KBM-7 (cell line): ENCODE measurements at regions not wholly inside any gene's neighbourhood (a gene's known extent, or its start where the extent isn't known, plus 50 kb on each side); places are given as distances from the start of the nearest gene placed in this dataset.

Source experiments
- DNase-seq: peaks from one replicate; pipeline ENCODE4 v3.0.0-alpha.2; 2015
- in situ Hi-C: fragments of 300-500 bp; cut with MboI; formaldehyde crosslinking; loops from 2 replicates; pipeline ENCODE4 v1.14.3; 2020; ENCODE audit warnings: low sequenced_read_pairs, low pct_unique_long_range_greater_than_20kb, mixed read lengths

DNA sequence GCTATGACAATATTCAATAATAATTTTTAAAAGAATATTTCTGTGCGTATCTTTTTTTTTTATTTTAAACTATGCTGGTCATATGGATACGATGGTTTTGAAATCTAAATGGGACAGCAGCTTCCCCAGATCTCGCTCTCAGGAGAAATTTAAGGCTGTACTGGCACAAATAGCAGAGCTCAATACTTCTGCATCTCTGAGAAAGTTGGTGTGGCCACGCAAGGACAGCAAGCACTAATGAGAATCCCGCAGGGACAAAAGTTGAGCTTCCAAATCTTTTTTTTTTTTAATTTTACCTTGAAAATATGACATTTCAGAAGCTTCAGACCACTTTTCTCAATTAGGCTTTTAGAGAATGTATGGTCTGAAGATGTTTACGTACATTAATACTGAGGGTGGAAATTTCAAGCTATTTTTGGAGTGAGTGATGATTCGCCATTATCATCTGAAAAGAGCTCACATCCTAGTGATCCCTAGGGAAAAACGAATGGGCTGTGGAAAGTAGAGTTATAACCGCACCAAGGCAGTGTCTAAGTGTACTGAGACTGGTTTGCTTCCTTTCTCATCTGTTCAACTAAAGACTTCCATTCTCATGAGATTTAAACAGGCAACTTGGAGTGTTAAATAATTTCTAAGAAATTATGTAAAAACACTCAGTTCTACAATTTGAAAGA, 840.0 kb downstream of the C6orf118 start:
- no peak for DNase-seq
- in situ Hi-C loops, result no loop called here

DNA sequence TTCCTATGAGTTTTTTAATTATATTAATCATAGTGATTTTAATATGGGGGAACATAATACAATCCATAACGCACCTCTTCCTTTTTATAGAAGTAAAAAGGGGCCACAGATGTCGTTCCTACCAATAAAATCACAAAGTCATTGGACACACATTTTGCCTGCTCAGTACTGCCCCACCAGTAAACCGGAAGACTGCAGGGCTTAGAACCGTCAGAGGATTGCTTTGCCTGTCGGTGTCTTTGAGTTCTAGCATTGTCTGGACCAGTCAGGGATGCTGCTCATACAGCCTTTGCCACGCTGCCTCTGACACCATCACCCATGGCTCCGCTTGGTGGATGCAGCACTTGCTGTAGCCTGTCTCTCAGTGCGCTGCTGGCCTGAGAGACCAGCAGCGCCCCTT, 853.6 kb downstream of the C6orf118 start:
- no peak for DNase-seq
- in situ Hi-C loops, result no loop called here

- in situ Hi-C loops, result no loop called here
- no peak for DNase-seq
Measured at GRCh38 chr6:164453835-164454234, 855.6 kb downstream of the C6orf118 start.

DNA sequence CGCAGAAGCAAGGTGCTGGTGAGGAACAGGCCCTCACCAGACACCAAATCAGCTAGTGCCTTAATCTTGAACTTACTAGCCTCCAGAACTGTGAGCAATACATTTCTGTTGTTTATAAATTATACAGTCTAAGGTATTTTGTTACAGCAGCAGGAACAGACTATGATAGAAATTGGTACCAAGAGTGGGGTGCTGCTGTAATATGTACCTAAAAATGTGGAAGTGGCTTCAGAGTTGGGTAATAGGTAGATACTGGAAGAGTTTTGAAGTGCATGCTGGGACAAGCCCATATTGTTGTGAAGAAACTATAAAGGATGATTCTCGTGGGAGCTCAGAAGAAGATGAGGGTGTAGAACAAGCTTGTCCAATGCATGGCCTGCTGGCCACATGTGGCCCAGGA, 866.8 kb downstream of the C6orf118 start:
- no peak for DNase-seq
- in situ Hi-C loops, result no loop called here

- DNase-seq, result no peak
- in situ Hi-C loops, result no loop called here
Measured at GRCh38 chr6:164439331-164439730, 870.1 kb downstream of the C6orf118 start.

GRCh38 chr6:164436976-164437375, 872.4 kb downstream of the C6orf118 start:
- no peak for DNase-seq
- in situ Hi-C loops, result no loop called here

GRCh38 chr6:164427728-164428402, 881.5 kb downstream of the C6orf118 start:
- DNase-seq, result no peak
- in situ Hi-C loops, result no loop called here

- in situ Hi-C loops, result no loop called here
- no peak for DNase-seq
Measured at GRCh38 chr6:164424489-164424888, 884.9 kb downstream of the C6orf118 start.

DNA sequence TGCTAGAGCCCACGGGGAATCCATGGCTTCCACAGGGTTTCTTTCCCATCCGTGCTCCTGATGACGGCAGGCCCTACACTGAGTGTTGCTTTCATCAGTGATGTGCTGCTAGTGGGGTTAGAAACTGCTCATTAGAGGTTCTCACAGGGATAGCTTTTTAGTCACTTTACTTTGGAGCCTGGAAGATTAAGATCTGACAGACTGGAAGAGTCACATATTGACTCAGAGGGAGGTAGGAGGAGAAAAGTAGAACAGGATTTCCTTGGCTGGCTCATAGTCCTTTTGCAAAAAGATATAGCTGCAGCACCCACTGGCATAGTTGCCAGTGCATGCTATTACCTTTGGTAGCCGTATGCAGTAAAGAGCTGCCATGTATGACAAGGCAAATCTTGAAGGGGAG, 890.3 kb downstream of the C6orf118 start:
- in situ Hi-C loops, result no loop called here

DNA sequence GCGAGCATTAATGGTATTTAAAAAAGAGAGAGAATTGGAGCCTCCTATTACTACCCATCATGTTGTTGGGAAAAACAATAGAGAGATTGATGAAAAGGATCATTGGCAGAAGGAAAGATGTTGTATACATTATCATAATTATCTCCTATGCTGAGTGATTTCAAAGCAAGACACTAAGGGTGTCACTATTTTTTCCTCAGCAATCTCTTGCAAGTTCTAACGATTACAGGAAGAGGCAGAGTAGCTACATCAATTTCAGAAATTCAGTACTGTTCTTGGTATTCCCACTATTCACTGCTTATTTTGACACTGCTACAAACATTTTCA, 891.2 kb downstream of the C6orf118 start:
- in situ Hi-C loops, result no loop called here

More for the DNA sequence above, 890.3 kb downstream of the C6orf118 start:
- no peak for DNase-seq

GRCh38 chr6:164417537-164418261, 891.7 kb downstream of the C6orf118 start:
- DNase-seq, result no peak
- in situ Hi-C loops, result no loop called here

More for the DNA sequence above, 891.2 kb downstream of the C6orf118 start:
- no peak for DNase-seq

- in situ Hi-C loops, result no loop called here
Measured at GRCh38 chr6:164415832-164416563, 893.4 kb downstream of the C6orf118 start.

GRCh38 chr6:164414695-164415094, 894.7 kb downstream of the C6orf118 start:
- in situ Hi-C loops, result no loop called here

More at GRCh38 chr6:164415832-164416563, 893.4 kb downstream of the C6orf118 start:
- DNase-seq, result no peak

GRCh38 chr6:164412566-164412965, 896.8 kb downstream of the C6orf118 start:
- no peak for DNase-seq
- in situ Hi-C loops, result no loop called here

More at GRCh38 chr6:164414695-164415094, 894.7 kb downstream of the C6orf118 start:
- DNase-seq, result no peak

- in situ Hi-C loops, result no loop called here
- DNase-seq, result no peak
Measured at GRCh38 chr6:164410017-164410416, 899.4 kb downstream of the C6orf118 start.

DNA sequence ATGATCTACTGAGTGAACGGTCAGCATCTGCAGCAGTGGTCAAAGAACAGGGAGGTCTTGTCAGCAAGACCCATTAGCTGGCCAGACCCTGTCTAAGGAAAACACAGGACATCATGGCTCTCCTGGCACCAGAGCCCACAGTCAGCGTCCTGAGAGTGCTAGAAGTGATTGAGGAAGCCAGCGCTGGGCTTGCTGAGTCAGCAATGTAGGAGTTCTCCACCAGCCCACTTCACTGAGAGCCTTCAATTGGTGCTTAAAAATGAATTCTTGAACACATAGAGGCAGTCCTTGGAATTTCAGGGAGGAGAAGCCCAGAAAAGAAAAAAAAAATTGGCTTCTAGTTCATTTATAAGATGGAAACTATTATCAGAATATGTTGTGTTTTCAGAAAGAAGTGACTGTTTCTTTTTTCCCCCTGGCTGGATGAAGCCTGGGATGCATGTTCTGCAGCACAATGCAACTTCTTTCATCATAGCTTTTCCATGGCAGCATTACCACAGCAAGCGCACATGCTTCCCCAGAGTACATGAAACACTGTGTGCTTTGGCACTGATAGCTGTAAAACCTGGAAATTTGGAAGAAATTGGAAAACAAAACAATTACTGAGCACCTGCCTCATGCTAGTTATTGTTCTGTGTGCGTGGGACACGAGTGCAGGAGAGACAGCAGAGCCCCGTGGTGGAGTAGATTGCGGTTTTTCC, 899.9 kb downstream of the C6orf118 start:
- DNase-seq, result no peak
- in situ Hi-C loops, result no loop called here

GRCh38 chr6:164408868-164409267, 900.5 kb downstream of the C6orf118 start:
- in situ Hi-C loops, result no loop called here

DNA sequence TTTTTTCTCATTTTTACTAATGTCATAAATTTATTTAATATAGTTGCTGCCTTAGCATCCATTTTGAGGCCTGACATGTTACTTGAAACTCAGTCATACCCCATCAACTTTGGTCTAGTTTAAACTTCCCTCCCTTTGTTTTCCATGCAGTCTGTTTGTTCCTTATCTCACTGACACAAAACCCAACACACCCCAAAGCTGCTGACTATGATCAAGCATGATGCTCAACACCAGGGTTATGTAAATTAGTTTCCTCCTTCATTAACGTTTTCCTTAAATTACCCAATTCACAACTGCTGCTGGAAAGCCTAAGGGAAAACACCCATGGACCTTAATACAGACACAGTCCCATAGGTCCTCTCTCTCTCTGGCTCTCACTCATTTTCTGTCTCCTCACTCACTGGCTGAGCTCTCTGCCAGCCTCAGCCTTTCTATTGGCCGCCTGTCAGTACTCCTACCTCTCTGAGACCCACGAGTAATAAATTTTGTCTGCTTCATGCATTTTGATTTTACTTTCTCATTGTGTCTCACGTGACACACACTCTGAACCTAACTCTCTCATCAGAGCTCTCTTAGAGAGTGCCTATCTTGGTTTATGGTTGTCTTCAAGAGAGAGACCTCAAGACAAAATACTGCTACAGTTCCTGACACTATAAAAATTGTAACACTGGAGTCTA, 904.5 kb downstream of the C6orf118 start:
- in situ Hi-C loops, result no loop called here

More at GRCh38 chr6:164408868-164409267, 900.5 kb downstream of the C6orf118 start:
- no peak for DNase-seq

More for the DNA sequence above, 904.5 kb downstream of the C6orf118 start:
- DNase-seq, result no peak
